ENCODE measurements at regions not wholly inside any gene's neighbourhood (a gene's known extent, or its start where the extent isn't known, plus 50 kb on each side); places are given as distances from the start of the nearest gene placed in this dataset.

DNA sequence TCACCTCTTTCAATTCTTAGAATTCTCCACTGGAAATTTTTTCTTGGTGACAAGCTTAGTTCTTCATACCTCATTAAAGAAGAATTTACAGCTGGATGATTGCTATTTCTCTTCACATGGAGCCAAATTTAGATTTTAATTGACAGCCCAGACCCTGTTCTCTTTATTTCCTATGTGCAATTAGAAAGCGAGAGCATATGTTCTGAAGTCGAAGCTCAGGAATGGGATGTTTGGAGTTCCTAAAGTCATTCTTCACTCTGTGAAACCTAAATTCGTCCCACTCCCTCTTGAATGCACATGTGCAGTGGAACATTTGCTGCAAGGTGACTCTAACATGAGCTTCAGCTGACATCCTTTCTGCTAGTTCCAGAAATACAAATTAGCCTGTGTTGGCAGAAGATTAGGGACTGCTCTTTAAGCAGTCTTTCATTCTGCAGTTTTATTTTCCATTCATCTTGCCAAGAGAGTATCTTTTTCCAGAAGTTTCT lies 129.3 kb upstream of the KCNJ16 start:
- Histone ChIP-seq H3K9me3 (no peaks in the 10 kb centered on the region), H3K27ac (no peak overlapping the region), H3K27me3 (no peaks in the 10 kb centered on the region), H3K4me1 (no peaks in the 10 kb centered on the region), H3K4me3 (no peak overlapping the region), H3K36me3 (no peaks in the 10 kb centered on the region)
- TF ChIP-seq POLR2A (IDR thresholded peaks at IDR 0.05) = no peak
- TF ChIP-seq, protein P1, sequence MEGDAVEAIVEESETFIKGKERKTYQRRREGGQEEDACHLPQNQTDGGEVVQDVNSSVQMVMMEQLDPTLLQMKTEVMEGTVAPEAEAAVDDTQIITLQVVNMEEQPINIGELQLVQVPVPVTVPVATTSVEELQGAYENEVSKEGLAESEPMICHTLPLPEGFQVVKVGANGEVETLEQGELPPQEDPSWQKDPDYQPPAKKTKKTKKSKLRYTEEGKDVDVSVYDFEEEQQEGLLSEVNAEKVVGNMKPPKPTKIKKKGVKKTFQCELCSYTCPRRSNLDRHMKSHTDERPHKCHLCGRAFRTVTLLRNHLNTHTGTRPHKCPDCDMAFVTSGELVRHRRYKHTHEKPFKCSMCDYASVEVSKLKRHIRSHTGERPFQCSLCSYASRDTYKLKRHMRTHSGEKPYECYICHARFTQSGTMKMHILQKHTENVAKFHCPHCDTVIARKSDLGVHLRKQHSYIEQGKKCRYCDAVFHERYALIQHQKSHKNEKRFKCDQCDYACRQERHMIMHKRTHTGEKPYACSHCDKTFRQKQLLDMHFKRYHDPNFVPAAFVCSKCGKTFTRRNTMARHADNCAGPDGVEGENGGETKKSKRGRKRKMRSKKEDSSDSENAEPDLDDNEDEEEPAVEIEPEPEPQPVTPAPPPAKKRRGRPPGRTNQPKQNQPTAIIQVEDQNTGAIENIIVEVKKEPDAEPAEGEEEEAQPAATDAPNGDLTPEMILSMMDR (IDR thresholded peaks at IDR 0.05) = no peak
- intact Hi-C loops (cut with DNase I; ENCODE audit: low total_unique reads) = no loop called here
- no peak for DNase-seq

DNA sequence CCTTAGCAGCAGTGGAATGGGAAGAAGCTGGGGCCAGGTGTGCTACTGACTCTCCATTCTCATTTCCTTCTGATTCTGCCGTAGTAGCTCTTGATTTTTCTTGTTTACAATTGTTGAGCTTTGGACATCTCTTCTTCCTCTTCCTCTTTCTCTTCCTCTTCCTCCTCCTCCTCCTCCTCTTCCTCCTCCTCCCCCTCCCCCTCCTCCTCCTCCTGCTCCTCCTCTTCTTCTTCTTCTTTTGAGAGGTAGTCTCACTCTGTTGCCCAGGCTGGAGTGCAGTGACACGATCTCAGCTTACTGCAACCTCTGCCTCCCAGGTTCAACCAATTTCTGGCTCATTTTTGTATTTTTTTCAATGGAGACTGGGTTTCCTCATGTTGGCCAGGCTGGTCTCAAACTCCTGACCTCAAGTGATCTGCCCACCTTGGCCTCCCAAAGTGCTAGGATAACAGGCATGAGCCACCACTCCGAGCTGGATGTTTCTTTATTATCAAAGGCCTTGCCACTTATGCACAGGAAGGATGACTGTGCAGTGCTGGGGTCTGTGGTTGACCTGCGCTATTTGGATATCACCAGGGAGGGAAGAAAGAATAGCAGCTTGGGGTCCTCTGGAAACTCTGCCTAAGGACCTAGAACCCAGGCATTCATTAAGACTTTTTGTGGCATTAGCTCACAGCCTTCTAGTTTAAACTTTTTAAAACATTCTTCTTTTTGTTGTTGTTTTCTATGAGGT lies 127.8 kb upstream of the KCNJ16 start:
- DNase-seq = no peak
- no peak overlapping the region for H3K27ac ChIP-seq
- no peak overlapping the region for H3K4me3 ChIP-seq
- H3K36me3 ChIP-seq = no peaks in the 10 kb centered on the region
- H3K9me3 ChIP-seq = no peaks in the 10 kb centered on the region
- no peaks in the 10 kb centered on the region for H3K27me3 ChIP-seq
- TF ChIP-seq, protein P1 (IDR thresholded peaks at IDR 0.05) = no peak
- TF ChIP-seq POLR2A (IDR thresholded peaks at IDR 0.05) = no peak
- intact Hi-C loops (cut with DNase I; ENCODE audit: low total_unique reads) = no loop called here
- H3K4me1 ChIP-seq = no peaks in the 10 kb centered on the region

DNA sequence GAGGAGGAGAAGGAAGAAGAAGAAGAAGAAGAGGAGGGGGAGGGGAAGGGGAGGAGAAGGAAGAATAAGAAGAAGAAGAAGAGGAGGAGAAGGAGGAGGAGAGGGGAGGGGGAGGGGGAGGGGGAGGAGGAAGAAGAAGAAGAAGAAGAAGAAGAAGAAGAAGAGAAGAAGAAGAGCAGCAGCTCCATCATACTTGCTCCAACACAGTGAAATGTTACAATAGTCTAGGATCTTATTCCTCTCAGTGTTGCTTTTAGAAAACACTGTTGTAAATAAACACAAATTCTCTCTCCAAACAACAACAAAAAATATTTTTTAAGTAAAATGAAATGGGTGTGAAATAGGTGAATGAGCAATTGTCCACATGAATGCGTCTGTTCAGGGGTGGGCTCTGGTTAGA lies 126.6 kb upstream of the KCNJ16 start:
- no peaks in the 10 kb centered on the region for H3K36me3 ChIP-seq
- no peaks in the 10 kb centered on the region for H3K4me1 ChIP-seq
- TF ChIP-seq, protein P1 (IDR thresholded peaks at IDR 0.05) = no peak
- no peak for TF ChIP-seq POLR2A (IDR thresholded peaks at IDR 0.05)
- H3K27ac ChIP-seq = no peak overlapping the region
- H3K9me3 ChIP-seq = no peaks in the 10 kb centered on the region
- intact Hi-C loops (cut with DNase I; ENCODE audit: low total_unique reads) = no loop called here
- H3K4me3 ChIP-seq = no peak overlapping the region
- no peaks in the 10 kb centered on the region for H3K27me3 ChIP-seq
- DNase-seq = no peak

DNA sequence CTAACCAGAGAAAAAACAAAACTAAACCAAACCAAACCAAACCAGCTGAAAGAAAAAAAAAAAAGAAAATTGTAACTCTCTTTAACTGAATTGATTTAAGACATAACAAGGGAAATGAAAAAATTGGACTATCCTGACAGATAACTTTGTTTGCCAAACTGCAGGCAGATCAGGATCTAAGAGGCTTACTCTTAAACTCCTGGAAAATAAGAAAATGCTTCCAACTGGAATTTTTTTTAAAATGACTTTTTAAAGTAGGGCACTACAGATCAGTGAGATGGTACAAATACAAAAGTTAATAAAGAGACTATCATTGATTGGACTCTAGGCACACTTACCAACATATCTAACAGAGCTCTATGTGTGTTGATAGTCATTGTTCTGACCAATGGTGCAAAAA lies 125.5 kb upstream of the KCNJ16 start:
- Histone ChIP-seq H3K9me3 (no peaks in the 10 kb centered on the region), H3K4me3 (no peak overlapping the region), H3K27ac (no peak overlapping the region), H3K36me3 (no peaks in the 10 kb centered on the region), H3K27me3 (no peaks in the 10 kb centered on the region), H3K4me1 (no peaks in the 10 kb centered on the region)
- TF ChIP-seq, protein P1 (IDR thresholded peaks at IDR 0.05) = no peak
- TF ChIP-seq POLR2A (IDR thresholded peaks at IDR 0.05) = no peak
- no peak for DNase-seq
- intact Hi-C loops (cut with DNase I; ENCODE audit: low total_unique reads) = no loop called here

DNA sequence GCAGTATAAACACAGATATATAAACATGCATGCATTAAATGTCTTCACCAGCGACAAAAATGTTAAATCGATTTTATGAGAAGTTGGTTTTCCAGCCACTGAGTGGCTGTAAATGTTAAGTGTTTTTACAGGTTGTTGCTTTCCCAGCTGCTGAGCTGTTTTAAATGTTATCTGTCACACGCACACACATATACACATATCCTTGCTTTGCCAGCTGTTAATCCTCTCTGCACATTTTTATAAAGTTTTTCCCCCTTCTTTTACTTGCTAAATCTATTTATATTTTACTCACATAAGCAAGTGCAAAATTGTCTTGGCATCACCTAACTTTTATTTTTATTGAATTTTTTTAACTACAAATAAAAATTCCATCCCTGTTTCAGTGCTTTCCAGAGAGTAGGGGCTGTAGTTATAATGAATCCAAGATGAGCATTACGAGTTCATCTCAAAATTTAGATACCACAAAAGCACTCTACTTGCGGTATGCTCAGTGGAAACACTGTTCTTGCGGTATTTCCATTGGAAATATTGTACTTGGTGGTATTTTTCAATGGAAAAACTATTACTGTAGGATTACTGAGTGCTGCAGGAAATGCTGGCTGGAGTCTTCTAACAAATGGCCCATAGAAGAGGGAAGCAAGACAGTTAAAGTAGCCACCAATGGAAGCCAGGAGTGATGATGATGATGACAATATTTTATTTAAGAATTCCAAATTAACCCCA lies 124.9 kb upstream of the KCNJ16 start:
- H3K4me1 ChIP-seq = no peaks in the 10 kb centered on the region
- H3K4me3 ChIP-seq = no peak overlapping the region
- TF ChIP-seq POLR2A (IDR thresholded peaks at IDR 0.05) = no peak
- TF ChIP-seq, protein P1 (IDR thresholded peaks at IDR 0.05) = no peak
- no peaks in the 10 kb centered on the region for H3K9me3 ChIP-seq
- no peaks in the 10 kb centered on the region for H3K36me3 ChIP-seq
- H3K27ac ChIP-seq = no peak overlapping the region
- intact Hi-C loops (cut with DNase I; ENCODE audit: low total_unique reads) = no loop called here
- no peak for DNase-seq
- no peaks in the 10 kb centered on the region for H3K27me3 ChIP-seq
